HEK293 (cell line): ENCODE measurements at regions not wholly inside any gene's neighbourhood (a gene's known extent, or its start where the extent isn't known, plus 50 kb on each side); places are given as distances from the start of the nearest gene placed in this dataset.

Experiments
- GLIS1 ChIP-seq: fragments of 450-650 bp; formaldehyde crosslinking; IDR thresholded peaks from 2 replicates; pipeline ENCODE4 v1.5.1; 2016; ENCODE audit warnings: missing biosample characterization, missing genetic modification characterization
- ZNF558 ChIP-seq: fragments of 450-650 bp; formaldehyde crosslinking; IDR thresholded peaks from 2 replicates; pipeline ENCODE4 v1.5.1; 2016; ENCODE audit warnings: missing biosample characterization, missing genetic modification characterization
- TF ChIP-seq, protein P1 (sequence below): fragments of 450-650 bp; formaldehyde crosslinking; IDR thresholded peaks from 2 replicates; pipeline ENCODE4 v1.5.1; 2016; ENCODE audit warnings: missing biosample characterization, missing genetic modification characterization

DNA sequence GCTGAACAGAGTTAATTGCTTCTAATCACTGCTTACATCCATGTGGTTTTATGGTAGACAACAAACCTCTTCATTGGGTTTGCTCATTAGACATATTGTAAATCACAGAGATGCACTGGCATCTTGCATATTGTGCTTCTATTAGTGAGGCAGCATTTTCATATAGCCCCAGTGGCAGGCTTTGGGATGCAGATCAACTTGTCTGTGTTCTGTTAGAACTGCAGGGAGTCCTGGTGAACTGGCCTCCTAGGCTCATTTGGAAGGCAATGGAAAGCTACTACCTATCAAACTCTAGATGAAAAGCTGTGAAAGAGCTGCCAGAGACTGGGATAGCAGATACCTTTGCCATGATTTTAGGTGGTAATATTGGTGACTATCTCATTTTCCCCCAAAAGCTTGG, 108.8 kb downstream of the NAA11 start:
- TF ChIP-seq, protein P1, sequence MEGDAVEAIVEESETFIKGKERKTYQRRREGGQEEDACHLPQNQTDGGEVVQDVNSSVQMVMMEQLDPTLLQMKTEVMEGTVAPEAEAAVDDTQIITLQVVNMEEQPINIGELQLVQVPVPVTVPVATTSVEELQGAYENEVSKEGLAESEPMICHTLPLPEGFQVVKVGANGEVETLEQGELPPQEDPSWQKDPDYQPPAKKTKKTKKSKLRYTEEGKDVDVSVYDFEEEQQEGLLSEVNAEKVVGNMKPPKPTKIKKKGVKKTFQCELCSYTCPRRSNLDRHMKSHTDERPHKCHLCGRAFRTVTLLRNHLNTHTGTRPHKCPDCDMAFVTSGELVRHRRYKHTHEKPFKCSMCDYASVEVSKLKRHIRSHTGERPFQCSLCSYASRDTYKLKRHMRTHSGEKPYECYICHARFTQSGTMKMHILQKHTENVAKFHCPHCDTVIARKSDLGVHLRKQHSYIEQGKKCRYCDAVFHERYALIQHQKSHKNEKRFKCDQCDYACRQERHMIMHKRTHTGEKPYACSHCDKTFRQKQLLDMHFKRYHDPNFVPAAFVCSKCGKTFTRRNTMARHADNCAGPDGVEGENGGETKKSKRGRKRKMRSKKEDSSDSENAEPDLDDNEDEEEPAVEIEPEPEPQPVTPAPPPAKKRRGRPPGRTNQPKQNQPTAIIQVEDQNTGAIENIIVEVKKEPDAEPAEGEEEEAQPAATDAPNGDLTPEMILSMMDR = no peak
- TF ChIP-seq ZNF558 (tag by site-specific recombination) (no peak), GLIS1 (tag by site-specific recombination) (no peak)
